H1 (cell line): ENCODE measurements at regions not wholly inside any gene's neighbourhood (a gene's known extent, or its start where the extent isn't known, plus 50 kb on each side); places are given as distances from the start of the nearest gene placed in this dataset.

Experiments
- ATF3 ChIP-seq: IDR thresholded peaks from 2 replicates; pipeline ENCODE4 v1.6.1; 2011; ENCODE audit warnings: low read depth, mild to moderate bottlenecking, low read length; ENCODE audit not compliant: insufficient read depth
- CTBP2 ChIP-seq: IDR thresholded peaks from 2 replicates; pipeline ENCODE4 v1.7.0; 2011; ENCODE audit warnings: borderline replicate concordance, mild to moderate bottlenecking, moderate library complexity, mixed read lengths, low read length; ENCODE audit not compliant: insufficient read depth, insufficient read length

DNA sequence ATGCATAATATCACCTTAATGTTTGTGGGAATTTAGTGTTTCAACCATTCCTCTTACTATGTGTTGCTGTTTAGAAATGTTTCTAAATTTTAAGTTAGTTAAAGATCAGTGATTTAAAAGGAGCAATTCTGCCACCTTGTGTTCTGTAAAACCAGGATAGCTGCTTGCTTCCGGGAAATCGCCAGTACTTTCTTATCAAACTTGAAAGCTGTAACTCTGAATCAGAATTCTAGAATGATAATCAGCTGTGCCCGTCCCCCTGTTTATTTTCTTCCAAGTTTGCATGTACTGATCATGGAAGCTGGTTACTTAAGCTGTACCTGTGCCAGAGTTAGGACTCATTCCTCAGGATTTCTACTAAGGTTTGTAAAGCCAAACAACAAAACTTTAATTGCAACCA, 656.4 kb downstream of the LTN1 start (continued):
- no peak for TF ChIP-seq ATF3
- TF ChIP-seq CTBP2 = no peak
